T-helper 1 cell treated with Interleukin-12 subunit alpha and Interleukin-12 subunit beta and Interleukin-4 antibody, amounts not matched to agents 30 ng/mL and 1 ng/mL, for 36 hours (primary cell): ENCODE measurements at regions not wholly inside any gene's neighbourhood (a gene's known extent, or its start where the extent isn't known, plus 50 kb on each side); places are given as distances from the start of the nearest gene placed in this dataset.
"Not testable (repeated sequence)": the region's sequence is repeated elsewhere in the genome, so short reads cannot be mapped to it uniquely, and the experiment has no call there.

ENCODE experiments used
- intact Hi-C: fragments of 100-400 bp; cut with micrococcal nuclease; formaldehyde crosslinking; loops from one replicate; pipeline ENCODE4 v1.15.1; 2024

DNA sequence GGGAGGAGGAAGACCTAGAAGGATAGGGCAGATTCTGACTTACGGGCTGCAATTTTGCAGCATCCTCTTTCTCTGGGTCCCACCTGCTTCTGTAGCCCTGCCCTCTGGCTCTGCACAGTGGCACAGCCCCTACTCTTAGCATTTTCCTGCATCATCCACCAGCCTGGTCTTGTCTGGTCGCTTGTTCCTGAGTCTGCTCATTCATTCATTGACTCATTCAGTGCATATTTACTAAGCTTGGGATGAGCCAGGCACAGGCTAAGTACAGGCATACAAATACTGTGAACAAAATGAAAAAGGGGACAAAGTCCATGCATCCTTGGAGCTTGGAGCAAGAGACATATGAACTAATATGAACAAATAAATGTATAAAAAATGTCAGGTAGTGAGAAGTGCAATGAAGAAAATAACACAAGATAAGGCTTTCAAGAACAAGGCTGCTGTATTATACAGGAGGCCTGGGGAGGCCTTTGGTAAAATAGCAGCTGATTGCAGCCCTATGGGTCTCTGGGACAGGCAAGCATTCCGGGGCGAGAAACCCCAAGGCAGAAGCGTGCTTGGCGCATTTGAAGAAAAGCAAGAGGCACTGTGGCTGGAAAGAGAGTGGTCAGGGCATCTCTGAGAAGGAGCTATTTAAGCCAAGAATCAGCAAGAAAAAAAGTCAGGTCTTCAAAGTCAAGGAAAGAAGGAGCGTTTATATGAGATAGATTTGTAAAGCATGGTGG, 108.0 kb upstream of the ALX4 start:
- intact Hi-C loops = no loop called here

DNA sequence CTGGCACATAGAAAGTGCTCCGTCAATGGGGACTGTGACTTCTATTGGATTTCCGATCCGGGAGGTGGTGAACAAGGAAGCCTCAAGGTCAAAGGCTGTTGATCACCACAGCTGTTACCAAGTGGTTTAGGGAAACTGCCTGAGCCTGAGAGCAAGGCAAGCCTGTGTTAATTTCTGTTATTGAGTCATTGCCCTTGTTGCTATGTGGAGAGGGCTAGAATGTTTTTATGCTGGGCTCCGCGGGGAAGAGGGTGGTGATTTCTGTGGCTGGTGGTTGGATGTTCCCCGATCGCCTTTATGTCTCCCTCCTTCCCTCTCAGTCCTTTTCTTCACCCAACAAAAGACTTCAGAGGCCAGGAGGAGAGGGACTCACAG, 108.5 kb upstream of the ALX4 start:
- intact Hi-C loops = no loop called here

DNA sequence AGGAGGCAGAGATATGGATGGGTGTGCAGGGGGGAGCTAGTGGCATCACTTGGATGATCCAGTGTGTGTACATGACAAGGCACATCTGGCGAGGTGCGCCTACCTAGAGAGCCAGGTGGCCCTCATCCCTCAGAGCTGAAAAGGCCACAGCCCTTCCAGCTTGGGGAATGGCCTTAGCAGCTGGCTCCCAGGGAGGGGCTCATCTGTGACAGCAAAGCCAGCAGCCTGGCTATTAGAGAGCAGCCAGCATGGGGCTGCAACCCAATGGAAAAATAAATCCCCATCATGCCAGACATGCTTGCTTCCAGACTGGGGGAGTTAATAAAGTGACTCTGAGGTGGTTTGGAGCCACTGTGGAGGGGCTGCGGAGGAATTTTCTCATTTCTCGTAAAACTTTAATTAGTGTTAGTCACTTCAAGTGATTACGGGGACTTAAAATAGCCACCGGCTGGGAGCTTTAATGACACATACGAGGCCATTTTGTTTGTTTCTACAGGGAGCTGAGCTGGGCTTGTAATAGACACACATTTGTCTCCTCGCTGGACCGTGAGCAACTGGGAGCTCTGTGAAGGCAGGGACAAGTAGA, 111.2 kb upstream of the ALX4 start:
- intact Hi-C loops = no loop called here

DNA sequence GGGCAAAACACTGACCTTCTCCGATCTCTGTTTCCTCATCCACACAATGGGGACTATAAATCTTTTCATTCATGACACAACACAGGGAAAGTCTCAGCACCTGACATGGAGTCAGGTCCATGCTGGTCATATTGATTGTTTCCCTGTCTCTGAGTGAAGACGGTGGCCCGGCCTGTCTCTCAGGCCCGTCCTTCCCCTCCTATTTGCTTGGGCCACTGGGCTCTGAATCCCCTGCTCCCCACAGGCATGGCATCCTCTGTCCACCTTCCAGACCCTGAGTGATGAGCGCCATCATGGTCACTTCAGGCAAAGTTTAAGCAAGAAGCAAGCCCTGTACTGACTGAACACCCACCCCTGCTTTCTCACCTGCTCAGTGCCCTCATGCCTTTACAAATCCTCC, 113.3 kb upstream of the ALX4 start:
- intact Hi-C loops = no loop called here

DNA sequence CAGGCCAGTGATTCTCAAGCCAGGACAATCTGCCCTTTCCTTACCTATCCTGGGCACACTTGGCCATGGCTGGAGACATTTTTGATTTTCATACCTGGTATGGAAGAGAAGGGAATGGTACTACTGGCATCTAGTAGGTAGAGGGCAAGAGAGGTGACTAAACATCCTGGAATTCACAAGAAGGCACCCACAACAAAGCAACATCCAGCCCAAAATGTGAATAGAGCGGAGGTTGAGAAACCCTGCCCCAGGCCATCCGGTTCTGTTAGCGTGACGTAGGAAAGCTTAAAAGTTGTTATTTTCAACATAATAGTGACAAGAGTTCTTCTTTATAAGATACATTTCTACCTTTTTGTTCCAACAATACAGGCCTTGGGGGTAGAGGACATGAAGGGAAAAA, 114.9 kb upstream of the ALX4 start:
- intact Hi-C loops = no loop called here

DNA sequence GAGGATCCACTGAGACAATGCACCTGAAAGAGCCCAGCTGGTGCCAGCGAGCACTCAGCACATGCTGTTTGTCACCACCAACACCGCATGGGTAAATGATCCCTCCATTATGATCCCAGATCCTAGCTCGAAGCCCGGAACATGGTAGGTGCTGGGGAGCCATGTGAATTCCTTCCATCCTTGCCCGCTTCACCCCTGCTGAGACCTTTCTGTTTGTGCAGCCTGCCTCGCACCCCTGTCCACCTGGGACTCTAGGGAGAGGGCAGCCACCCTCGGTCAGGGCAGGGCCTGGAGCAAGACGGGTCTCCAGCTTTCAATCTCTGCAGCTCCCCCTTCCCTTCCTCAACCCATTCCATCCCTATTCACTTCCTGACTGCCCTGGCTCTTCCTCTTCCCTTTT, 116.2 kb upstream of the ALX4 start:
- intact Hi-C loops = no loop called here

DNA sequence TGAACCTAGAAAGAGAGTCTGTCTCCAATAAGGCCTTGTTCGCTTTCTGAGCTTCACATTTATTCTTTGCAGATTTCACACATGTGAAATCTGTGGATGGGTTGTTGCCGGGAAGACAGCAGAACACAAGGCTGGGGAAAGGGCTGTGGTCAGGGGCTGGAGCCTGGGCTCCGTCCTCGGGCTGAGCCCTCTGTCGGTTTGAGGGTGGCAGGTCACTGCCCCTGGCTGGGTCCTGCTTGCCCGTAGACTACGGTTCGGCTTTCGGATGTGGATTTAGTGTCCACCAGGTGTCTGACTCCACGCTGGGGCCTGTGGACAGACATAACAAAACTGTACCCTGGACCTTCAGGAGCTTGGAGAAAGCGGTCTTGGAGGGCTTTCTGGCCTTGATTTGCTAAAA, 117.0 kb upstream of the ALX4 start:
- intact Hi-C loops = no loop called here

DNA sequence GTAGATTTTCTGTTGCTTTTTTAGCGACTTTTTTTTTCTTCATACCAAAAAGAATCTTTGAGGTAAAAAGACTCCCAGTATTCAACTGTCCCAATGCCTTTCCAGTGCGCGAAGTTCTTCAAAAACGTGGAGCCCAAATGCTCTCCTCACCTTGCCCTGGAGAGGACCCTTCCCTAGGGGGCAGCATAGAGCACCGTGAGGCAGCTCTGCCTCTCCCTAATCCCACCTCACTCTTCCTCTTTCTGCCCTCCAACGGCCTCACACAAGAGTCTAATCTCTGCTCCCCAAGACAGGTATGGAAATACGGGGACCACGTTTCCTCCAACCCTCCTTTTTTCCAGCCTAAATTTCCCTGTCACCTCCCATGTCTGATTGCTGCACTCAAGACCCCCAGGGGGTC, 117.5 kb upstream of the ALX4 start:
- intact Hi-C loops = no loop called here

DNA sequence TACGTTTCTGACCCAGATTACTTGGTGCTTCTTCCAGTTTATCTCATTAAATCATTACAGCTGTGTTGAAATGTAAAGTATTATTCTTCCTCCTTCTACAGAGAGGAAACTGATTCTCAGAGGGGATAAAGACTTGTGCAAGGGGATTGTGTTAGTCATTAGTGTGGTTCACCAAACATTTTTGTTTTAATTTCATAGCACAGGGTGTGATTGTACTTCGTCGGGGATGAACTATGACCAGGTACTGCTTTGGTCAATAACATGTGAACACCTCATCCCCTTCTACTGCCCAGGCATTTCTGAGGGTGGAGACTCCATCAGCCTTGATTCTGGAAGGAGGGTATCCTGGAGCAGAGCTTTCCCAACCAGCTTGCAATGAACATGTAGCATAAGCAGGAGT, 120.2 kb upstream of the ALX4 start:
- intact Hi-C loops = no loop called here

DNA sequence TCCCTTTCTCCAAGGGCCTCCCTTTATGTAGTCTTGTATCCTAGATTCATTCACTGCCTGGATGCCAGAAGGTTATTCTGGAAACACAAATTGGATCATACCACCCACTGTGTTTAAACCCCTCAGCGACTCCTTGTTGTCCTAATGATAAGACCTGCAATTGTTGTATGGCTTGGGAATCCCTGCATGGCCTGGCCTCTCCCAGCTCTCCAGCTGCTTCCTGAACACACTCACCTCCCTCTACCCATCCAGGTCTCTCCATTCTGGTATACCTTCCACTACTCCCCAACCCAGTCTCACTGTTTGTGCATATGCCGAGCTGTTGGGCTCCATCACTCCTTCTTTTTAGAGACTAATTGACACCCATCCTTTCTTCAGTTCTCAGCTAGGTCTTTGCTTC, 124.3 kb upstream of the ALX4 start:
- intact Hi-C loops = no loop called here

DNA sequence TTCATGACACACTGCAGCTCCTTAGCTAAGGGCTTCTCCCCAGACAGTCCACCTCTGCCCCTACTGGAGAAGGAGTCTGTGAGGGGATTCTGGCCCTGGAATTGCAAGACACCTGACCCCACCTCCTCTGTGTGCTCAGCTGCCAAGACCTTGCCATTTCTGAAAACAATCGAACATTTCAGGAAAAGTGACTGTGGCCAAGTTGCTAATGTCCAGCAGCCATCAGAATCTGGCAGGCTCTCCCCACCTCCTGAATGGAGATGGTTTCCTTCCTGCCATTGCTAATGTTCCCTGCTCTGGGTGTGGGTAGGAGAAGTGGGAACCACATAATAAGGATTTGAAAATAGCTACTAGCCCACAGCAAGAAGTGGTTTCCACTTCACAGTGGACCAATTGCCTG, 127.2 kb upstream of the ALX4 start:
- intact Hi-C loops = no loop called here

DNA sequence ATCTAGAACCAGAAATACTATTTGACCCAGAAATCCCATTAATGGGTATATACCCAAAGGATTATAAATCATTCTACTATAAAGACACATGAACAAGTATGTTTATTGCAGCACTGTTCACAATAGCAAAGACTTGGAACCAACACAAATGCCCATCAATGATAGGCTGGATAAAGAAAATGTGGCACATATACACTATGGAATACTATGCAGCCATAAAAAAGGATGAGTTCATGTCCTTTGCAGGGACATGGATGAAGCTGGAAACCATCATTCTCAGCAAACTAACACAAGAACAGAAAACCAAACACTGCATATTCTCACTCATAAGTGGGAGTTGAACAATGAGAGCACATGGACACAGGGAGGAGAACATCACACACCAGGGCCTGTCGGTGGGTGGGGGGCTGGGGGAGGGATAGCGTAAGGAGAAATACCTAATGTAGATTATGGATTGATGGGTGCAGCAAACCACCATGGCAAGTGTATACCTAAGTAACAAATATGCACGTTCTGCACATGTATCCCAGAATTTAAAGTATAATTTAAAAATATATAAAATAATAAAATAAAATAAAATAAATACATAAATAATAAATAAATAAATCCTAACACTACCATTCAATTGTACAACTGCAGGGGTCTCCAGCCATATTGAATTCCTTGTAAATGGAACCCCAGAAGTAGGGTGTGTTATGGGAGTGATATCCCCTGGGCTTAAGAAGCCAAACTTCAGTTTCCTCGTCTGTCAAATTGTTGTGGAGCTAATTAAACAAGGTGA, 122.4 kb upstream of the CD82 start:
- intact Hi-C loops = not testable (repeated sequence)

DNA sequence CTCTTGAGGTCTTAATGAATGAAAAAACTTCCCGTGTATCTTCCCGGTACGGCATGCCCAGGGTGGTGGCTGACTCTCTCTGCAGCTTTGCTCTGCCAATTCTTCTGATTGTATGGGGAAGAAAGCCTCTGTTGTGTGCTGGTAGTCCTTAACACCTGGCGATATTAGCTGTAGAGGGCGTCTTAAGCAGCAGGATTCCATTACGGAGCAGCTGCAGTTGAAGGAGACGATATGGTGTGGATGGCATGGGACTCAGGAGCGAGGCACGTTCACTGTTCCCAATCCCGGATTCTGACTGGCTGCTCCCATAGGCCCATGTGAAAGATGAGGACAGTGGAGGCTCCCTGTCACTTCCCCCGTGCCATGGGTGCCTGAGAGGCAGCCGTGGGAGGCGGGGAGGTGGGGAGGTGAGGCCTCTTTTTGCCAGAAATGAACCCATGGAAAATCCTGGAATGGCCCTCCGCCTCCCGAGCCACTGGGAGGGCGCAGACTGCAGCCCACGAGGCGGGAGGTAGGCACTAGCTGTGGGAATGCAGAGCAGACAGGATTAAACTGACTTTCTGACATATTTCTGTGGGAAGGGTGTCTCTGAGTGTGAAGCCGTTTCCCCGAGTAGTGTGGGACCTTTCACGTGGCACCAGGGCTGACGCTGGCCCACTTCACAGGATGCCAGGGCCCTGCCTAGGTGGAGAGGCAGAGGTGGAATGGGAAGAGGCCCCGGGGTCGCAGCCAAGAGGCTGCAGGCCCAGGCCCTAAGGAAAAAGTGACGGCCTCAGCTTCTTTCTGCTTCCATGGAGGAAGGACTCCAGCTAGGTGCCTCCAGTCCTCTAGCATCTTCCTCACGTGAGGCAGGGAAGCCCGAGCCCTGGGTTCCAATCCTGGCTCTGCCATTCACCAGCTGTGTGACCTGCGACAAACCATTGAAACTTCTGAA, 121.4 kb upstream of the CD82 start:
- intact Hi-C loops = no loop called here

DNA sequence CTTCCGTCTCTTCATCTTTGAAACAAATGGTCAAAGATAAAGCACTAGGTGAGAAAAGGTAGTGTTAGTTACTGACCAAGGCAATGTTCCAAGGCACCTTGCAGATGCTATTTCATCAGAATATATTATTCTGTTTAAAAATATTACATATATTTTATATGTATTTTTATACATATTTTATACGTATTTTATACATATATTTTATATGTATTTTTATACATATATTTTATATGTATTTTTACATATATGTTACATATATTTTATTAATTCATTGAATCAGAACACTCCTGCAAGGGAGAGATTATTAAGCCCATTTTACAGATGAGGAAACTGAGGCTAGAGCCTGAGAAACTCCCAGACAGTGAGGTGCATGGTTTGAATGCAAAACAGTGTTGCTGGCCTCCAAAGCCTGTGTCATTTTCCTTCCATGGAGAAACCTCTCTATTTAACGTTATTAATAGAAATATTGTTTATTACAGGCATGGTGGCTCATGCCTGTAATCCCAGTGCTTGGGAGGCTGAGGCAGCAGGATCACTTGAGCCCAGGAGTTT, 120.6 kb upstream of the CD82 start:
- intact Hi-C loops = no loop called here

DNA sequence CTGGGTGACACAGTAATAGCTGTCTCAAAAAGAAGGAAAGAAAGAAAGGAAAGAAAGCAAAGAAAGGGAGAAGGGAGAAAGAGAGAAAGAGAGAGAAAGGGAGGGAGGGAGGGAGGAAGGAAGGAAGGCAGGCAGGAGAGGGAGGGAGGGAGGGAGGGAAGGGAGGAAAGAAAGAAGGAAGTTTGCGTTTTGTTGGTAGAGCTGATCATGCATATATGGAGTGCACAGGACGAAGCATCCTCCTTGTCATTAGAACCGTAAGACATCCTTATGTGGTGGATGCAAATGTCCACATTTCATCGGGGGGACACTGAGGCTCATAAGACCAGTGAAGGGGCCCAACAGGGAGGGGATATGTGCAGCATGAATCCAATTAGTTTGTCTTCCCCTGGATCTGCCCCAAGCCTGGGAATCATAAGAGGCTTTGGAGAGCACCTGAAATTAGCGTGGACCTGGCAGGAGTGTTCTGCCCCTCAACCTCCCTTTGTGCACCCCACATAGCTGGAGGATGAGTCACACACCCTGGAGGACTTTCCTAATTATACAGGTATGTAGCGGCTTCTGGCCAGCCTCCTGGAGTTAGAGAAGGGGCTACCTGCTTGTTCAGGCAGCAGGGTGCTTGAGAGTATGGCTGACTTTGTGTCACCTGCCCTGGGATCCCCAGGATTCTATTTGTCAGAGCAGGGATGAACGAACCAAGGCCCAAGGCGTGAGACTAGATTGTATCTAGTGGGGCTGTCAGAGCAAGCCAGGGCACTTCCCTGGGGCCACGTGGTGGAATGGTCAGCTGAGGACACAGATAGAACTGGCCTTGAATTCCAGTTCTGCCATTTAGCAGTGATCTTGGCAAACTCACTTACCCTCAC, 119.7 kb upstream of the CD82 start:
- intact Hi-C loops = no loop called here

DNA sequence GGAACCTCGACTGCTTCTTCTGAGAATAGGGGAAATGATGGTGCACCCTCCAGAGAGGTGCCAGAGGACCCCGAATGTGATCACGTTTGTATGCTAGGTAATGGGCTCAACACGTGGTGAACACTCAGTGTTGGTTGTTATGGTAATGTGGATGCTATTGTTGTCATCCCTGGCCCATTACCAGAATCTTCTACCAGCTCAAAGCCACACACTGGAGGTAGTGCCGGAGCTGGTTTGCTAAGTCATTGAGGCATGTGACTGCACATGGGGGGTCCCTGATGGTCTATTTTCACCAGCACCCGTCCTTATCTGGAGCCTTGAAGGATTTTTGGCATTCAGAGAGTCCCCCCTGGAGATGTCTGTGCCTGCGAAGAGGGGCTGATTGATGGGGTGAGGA, 119.1 kb upstream of the CD82 start:
- intact Hi-C loops = no loop called here

DNA sequence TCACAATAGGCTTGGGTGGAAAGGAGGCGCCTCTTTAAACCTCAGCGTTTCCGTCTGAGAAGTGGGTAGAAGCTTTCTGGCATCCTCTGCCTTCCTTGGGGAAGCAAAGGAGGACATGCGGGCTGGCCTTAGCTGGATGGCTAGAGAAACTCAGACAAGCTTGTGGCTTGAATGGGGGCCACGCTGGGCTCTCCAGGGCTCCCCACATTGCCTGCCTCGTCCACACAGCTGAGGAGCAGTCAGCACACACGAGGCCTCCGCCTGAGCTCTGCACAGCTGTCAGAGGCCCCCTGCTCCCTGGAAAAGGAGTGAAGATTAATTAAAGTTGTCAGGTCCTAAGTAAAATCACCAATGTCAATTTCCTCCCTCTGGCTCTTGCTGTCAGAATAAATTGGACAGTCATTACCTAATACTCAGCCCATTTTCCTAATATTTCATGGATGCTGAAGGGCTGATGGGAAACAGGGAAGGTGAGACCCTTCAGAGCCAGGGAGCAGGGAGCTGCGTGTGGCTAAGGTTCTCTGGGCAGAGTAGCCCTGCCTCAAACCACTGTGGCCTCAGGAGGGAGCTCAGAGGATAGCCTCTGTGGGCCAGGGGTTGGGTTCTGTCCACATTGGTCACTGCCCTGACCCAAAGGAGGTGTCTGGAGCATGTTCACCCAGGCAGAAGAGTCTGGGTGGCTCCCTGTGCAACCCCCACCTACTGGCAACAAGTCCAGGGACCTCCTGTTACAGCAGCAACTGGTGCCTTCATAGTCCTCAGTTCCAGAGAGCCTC, 118.3 kb upstream of the CD82 start:
- intact Hi-C loops = no loop called here

DNA sequence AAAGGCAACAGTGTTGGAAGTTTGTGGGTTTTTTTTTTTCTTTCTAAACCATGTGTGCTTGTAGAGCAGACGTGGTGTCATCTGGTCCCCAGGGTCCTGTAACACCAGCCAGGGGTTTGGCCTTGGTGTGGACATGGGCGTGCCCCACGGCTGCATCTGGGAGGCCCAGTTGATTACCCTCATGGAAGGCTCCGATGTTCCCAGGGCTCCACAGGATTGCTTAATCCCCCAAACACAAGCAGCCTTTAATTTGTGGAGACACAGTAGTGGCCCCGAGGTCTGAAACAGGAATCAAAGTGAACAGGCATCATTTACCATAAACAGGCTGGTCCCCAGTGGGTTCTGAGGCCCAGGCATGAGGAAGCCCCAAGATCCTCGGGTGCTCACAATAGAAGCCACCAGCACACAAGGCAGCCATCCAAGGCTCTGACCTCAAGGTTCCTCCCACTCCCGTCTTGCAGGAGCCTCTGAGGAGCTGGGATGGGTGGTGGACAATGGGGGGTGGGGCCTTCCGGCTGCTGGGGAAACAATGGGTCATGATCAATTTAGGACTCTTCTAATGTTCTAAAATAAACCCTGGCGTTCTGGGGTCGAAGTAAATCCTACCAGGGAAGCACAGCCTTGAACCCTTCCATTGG, 115.0 kb upstream of the CD82 start:
- intact Hi-C loops = no loop called here

DNA sequence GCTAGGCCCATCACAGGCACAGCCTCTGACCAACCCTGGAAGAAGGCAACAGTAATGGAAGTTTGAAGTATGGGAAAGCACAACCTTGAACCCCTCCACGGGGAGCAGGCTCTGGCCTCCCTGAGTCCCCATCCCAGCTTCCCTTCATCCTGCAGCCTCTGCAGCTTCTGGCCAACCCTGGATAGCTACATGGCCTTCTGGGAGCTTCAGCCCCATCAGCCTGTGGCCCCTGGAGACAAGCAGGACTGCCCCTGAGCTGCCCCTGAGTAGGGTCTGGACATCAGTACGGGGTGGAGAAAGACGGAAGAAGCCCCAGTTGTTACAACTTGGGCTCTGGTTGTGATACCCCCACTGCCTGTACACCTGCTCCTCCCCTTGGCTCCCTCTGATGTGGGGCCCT, 113.8 kb upstream of the CD82 start:
- intact Hi-C loops = no loop called here
